ENCODE measurements at regions not wholly inside any gene's neighbourhood (a gene's known extent, or its start where the extent isn't known, plus 50 kb on each side); places are given as distances from the start of the nearest gene placed in this dataset.

GRCh38 chr15:46555547-46555946 lies 920.7 kb downstream of the SQOR start:
- no peak for TF ChIP-seq ZNF423 (CRISPR knock-in tag; IDR thresholded peaks at IDR 0.05)
- no peak for TF ChIP-seq CREB1 (CRISPR knock-in tag; IDR thresholded peaks at IDR 0.05)

All from WTC11 (cell line).